Hepatocyte (in vitro differentiated cells): ENCODE measurements at regions not wholly inside any gene's neighbourhood (a gene's known extent, or its start where the extent isn't known, plus 50 kb on each side); places are given as distances from the start of the nearest gene placed in this dataset.

Experiments used
- EZH2 ChIP-seq: fragments of 200-600 bp; sonication (generic); IDR thresholded peaks from 2 replicates; pipeline ENCODE4 v1.6.1; 2016; ENCODE audit warnings: antibody characterized with exemption, mild to moderate bottlenecking, borderline replicate concordance
- EZH2phosphoT487 ChIP-seq: fragments of 200-600 bp; sonication (generic); IDR thresholded peaks from one replicate; pipeline ENCODE4 v1.6.1; 2018; ENCODE audit warnings: antibody characterized with exemption, mild to moderate bottlenecking, low read depth, moderate library complexity; ENCODE audit not compliant: unreplicated experiment, severe bottlenecking
- TF ChIP-seq, protein P1 (sequence below): fragments of 200-600 bp; sonication (generic); IDR thresholded peaks from 2 replicates; pipeline ENCODE4 v1.5.1; 2016; ENCODE audit warnings: antibody characterized with exemption, mild to moderate bottlenecking; ENCODE audit not compliant: poor library complexity

DNA sequence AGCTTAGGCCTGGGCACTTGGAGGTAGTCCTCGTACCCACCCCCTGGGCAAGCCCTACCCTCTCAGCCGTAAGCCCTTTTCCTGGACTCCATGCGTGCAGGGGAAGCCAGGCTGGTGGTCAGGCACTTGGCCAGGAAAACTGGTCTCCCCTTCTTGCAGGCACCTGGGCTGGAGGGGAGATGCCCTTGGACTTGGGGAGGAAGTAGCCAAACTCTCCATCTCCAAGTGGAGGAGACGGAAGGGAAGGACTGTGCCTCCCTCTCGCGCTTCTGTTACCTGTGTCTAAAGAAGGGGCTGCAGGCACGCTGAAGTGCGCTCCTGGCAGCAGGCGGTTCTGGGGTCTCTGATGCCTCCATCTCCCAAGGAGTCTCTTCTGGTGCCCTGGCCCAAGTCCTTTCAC lies 283.9 kb downstream of the PBX3 start:
- no peak for TF ChIP-seq EZH2phosphoT487
- TF ChIP-seq, protein P1, sequence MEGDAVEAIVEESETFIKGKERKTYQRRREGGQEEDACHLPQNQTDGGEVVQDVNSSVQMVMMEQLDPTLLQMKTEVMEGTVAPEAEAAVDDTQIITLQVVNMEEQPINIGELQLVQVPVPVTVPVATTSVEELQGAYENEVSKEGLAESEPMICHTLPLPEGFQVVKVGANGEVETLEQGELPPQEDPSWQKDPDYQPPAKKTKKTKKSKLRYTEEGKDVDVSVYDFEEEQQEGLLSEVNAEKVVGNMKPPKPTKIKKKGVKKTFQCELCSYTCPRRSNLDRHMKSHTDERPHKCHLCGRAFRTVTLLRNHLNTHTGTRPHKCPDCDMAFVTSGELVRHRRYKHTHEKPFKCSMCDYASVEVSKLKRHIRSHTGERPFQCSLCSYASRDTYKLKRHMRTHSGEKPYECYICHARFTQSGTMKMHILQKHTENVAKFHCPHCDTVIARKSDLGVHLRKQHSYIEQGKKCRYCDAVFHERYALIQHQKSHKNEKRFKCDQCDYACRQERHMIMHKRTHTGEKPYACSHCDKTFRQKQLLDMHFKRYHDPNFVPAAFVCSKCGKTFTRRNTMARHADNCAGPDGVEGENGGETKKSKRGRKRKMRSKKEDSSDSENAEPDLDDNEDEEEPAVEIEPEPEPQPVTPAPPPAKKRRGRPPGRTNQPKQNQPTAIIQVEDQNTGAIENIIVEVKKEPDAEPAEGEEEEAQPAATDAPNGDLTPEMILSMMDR: no peak
- no peak for TF ChIP-seq EZH2
